ENCODE measurements at regions not wholly inside any gene's neighbourhood (a gene's known extent, or its start where the extent isn't known, plus 50 kb on each side); places are given as distances from the start of the nearest gene placed in this dataset.

- DNase-seq: no peak
- H3K36me3 ChIP-seq: no peaks in the 10 kb centered on the region
Observed at GRCh38 chr4:18314731-18315130, 293.2 kb upstream of the LCORL start.

GRCh38 chr4:18297684-18298083 lies 276.1 kb upstream of the LCORL start:
- H3K4me1 ChIP-seq: no peaks in the 10 kb centered on the region
- no peak for DNase-seq
- TF ChIP-seq CTCF (IDR thresholded peaks at IDR 0.05): no peak
- intact Hi-C loops (cut with DNase I): no loop called here
- H3K27me3 ChIP-seq: no peaks in the 10 kb centered on the region
- H3K9ac ChIP-seq (ENCODE audit: low read depth in 2 of 2, low read length in 2 of 2): no peak overlapping the region
- no peak overlapping the region for H3K4me3 ChIP-seq
- no peak overlapping the region for H3K27ac ChIP-seq
- no peaks in the 10 kb centered on the region for H3K36me3 ChIP-seq
- no peaks in the 10 kb centered on the region for H3K9me3 ChIP-seq

More at GRCh38 chr4:18314731-18315130, 293.2 kb upstream of the LCORL start:
- Histone ChIP-seq H3K27me3 (no peaks in the 10 kb centered on the region), H3K4me1 (no peaks in the 10 kb centered on the region), H3K27ac (no peak overlapping the region), H3K9me3 (no peaks in the 10 kb centered on the region), H3K9ac (ENCODE audit: low read depth in 2 of 2, low read length in 2 of 2) (no peak overlapping the region), H3K4me3 (no peak overlapping the region)
- TF ChIP-seq CTCF (IDR thresholded peaks at IDR 0.05): no peak
- intact Hi-C loops (cut with DNase I): no loop called here

- intact Hi-C loops (cut with DNase I): no loop called here
- Histone ChIP-seq H3K27ac (no peak overlapping the region), H3K9ac (ENCODE audit: low read depth in 2 of 2, low read length in 2 of 2) (no peak overlapping the region), H3K27me3 (no peaks in the 10 kb centered on the region), H3K4me3 (no peak overlapping the region), H3K36me3 (no peaks in the 10 kb centered on the region), H3K9me3 (no peaks in the 10 kb centered on the region), H3K4me1 (no peaks in the 10 kb centered on the region)
- no peak for DNase-seq
- TF ChIP-seq CTCF (IDR thresholded peaks at IDR 0.05): no peak
Observed at GRCh38 chr4:18296411-18296810, 274.9 kb upstream of the LCORL start.

- DNase-seq: no peak
- Histone ChIP-seq H3K4me3 (no peak overlapping the region), H3K9ac (ENCODE audit: low read depth in 2 of 2, low read length in 2 of 2) (no peak overlapping the region), H3K9me3 (no peaks in the 10 kb centered on the region), H3K27ac (no peak overlapping the region), H3K27me3 (no peaks in the 10 kb centered on the region), H3K4me1 (no peaks in the 10 kb centered on the region), H3K36me3 (no peaks in the 10 kb centered on the region)
- intact Hi-C loops (cut with DNase I): no loop called here
- no peak for TF ChIP-seq CTCF (IDR thresholded peaks at IDR 0.05)
Observed at GRCh38 chr4:18294846-18295245, 273.3 kb upstream of the LCORL start.

- intact Hi-C loops (cut with DNase I): no loop called here
- no peak for DNase-seq
- H3K4me1 ChIP-seq: no peaks in the 10 kb centered on the region
Observed at GRCh38 chr4:18294021-18294420, 272.5 kb upstream of the LCORL start.

More at GRCh38 chr4:18294021-18294420, 272.5 kb upstream of the LCORL start:
- Histone ChIP-seq H3K9me3 (no peaks in the 10 kb centered on the region), H3K36me3 (no peaks in the 10 kb centered on the region), H3K9ac (ENCODE audit: low read depth in 2 of 2, low read length in 2 of 2) (no peak overlapping the region), H3K4me3 (no peak overlapping the region), H3K27ac (no peak overlapping the region), H3K27me3 (no peaks in the 10 kb centered on the region)
- TF ChIP-seq CTCF (IDR thresholded peaks at IDR 0.05): no peak

Measured in colonic mucosa (tissue), 4 donors.